ENCODE measurements at regions not wholly inside any gene's neighbourhood (a gene's known extent, or its start where the extent isn't known, plus 50 kb on each side); places are given as distances from the start of the nearest gene placed in this dataset.
A peak's percentile ranks its signal among the peaks of the same experiment; 100 is the strongest.

DNA sequence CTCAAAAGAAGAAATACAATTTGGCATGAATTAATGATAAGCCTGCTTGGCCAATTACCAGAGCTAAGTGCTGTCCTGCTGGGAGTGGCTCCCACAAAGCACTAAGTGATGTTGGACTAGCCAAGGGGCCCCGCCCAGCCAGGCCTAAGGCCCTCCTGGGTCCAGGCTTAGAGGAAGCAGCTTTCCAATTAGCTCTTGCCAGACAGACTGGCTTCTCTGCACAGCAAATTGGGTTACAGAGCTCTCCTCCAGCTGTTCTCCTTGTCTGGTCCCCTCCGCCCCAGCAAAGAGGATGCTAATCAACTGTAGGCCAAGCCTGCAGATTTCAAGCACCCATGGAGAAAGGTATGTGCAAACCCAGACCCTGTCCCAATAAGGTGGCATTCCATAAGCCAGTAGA, 151.9 kb downstream of the DMRTA2 start:
- Histone ChIP-seq H3F3A (ENCODE audit: insufficient read depth, low read length, poor library complexity, severe bottlenecking) (no peaks in the 10 kb centered on the region), H3K27me3 (ENCODE audit: insufficient read depth, low read depth, low read length) (no peaks in the 10 kb centered on the region), H3K36me3 (ENCODE audit: insufficient read depth, low read length) (no peaks in the 10 kb centered on the region), H3K4me3 (ENCODE audit: low read length) (no peak overlapping the region), H2AFZ (ENCODE audit: low read depth, low read length) (no peak overlapping the region), H3K9me2 (ENCODE audit: insufficient read depth, low read length) (no peaks in the 10 kb centered on the region), H3K79me2 (replicated peaks; ENCODE audit: insufficient read depth, low read length) (no peaks in the 10 kb centered on the region), H3K27ac (ENCODE audit: low read length) (no peak overlapping the region), H3K9ac (ENCODE audit: low read length) (no peak overlapping the region), H3K9me3 (ENCODE audit: low read length) (no peaks in the 10 kb centered on the region), H4K20me1 (ENCODE audit: insufficient read depth) (no peaks in the 10 kb centered on the region), H3K4me2 (ENCODE audit: low read length) (no peak overlapping the region)
- no peak for TF ChIP-seq EZH2 (IDR thresholded peaks at IDR 0.05; ENCODE audit: borderline replicate concordance, insufficient read depth, low read length, poor library complexity, severe bottlenecking)
- TF ChIP-seq TAF1 (IDR thresholded peaks at IDR 0.05; ENCODE audit: low read depth) = no peak
- TF ChIP-seq RAD21 (conservative IDR thresholded peaks at IDR 0.05) = no peak
- TF ChIP-seq POLR2AphosphoS5 (IDR thresholded peaks at IDR 0.05) = no peak
- no peak for TF ChIP-seq SMC3 (conservative IDR thresholded peaks at IDR 0.05; ENCODE audit: poor library complexity)
- TF ChIP-seq EP300 (conservative IDR thresholded peaks at IDR 0.05; ENCODE audit: poor library complexity, severe bottlenecking) = no peak
- no peak for TF ChIP-seq MXI1 (conservative IDR thresholded peaks at IDR 0.05; ENCODE audit: poor library complexity, severe bottlenecking)
- TF ChIP-seq, protein P1, sequence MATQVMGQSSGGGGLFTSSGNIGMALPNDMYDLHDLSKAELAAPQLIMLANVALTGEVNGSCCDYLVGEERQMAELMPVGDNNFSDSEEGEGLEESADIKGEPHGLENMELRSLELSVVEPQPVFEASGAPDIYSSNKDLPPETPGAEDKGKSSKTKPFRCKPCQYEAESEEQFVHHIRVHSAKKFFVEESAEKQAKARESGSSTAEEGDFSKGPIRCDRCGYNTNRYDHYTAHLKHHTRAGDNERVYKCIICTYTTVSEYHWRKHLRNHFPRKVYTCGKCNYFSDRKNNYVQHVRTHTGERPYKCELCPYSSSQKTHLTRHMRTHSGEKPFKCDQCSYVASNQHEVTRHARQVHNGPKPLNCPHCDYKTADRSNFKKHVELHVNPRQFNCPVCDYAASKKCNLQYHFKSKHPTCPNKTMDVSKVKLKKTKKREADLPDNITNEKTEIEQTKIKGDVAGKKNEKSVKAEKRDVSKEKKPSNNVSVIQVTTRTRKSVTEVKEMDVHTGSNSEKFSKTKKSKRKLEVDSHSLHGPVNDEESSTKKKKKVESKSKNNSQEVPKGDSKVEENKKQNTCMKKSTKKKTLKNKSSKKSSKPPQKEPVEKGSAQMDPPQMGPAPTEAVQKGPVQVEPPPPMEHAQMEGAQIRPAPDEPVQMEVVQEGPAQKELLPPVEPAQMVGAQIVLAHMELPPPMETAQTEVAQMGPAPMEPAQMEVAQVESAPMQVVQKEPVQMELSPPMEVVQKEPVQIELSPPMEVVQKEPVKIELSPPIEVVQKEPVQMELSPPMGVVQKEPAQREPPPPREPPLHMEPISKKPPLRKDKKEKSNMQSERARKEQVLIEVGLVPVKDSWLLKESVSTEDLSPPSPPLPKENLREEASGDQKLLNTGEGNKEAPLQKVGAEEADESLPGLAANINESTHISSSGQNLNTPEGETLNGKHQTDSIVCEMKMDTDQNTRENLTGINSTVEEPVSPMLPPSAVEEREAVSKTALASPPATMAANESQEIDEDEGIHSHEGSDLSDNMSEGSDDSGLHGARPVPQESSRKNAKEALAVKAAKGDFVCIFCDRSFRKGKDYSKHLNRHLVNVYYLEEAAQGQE (IDR thresholded peaks at IDR 0.05; ENCODE audit: borderline replicate concordance) = no peak
- TF ChIP-seq, protein P2, sequence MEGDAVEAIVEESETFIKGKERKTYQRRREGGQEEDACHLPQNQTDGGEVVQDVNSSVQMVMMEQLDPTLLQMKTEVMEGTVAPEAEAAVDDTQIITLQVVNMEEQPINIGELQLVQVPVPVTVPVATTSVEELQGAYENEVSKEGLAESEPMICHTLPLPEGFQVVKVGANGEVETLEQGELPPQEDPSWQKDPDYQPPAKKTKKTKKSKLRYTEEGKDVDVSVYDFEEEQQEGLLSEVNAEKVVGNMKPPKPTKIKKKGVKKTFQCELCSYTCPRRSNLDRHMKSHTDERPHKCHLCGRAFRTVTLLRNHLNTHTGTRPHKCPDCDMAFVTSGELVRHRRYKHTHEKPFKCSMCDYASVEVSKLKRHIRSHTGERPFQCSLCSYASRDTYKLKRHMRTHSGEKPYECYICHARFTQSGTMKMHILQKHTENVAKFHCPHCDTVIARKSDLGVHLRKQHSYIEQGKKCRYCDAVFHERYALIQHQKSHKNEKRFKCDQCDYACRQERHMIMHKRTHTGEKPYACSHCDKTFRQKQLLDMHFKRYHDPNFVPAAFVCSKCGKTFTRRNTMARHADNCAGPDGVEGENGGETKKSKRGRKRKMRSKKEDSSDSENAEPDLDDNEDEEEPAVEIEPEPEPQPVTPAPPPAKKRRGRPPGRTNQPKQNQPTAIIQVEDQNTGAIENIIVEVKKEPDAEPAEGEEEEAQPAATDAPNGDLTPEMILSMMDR (IDR thresholded peaks at IDR 0.05; ENCODE audit: poor library complexity, severe bottlenecking) = no peak

DNA sequence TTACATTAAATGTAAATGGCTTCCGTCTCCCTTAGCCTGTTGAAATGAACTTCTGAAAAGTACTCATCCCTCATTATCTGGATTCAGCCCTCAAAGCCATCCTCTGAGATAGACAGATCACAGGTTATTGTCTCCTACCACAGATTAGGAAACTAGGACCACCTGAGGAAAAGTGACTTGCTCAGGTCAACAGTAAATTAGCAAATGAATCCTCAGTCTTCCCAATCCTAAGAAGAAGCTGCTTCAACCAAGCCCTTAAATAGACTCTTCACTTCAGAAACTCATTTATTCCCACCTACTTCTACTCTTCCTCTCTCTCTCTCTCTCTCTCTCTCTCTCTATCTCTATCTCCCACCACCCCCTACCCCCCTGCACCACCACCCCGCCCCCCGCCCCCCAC, 152.3 kb downstream of the DMRTA2 start:
- H3K27ac ChIP-seq (ENCODE audit: low read length) = no peak overlapping the region
- H3K9me2 ChIP-seq (ENCODE audit: insufficient read depth, low read length) = no peaks in the 10 kb centered on the region
- no peaks in the 10 kb centered on the region for H3K9me3 ChIP-seq (ENCODE audit: low read length)
- H4K20me1 ChIP-seq (ENCODE audit: insufficient read depth) = no peaks in the 10 kb centered on the region
- no peak overlapping the region for H2AFZ ChIP-seq (ENCODE audit: low read depth, low read length)
- H3K27me3 ChIP-seq (ENCODE audit: insufficient read depth, low read depth, low read length) = no peaks in the 10 kb centered on the region
- H3K79me2 ChIP-seq (replicated peaks; ENCODE audit: insufficient read depth, low read length) = no peaks in the 10 kb centered on the region
- H3K4me3 ChIP-seq (ENCODE audit: low read length) = no peak overlapping the region
- no peak for TF ChIP-seq MXI1 (conservative IDR thresholded peaks at IDR 0.05; ENCODE audit: poor library complexity, severe bottlenecking)
- no peak for TF ChIP-seq SMC3 (conservative IDR thresholded peaks at IDR 0.05; ENCODE audit: poor library complexity)
- no peak for TF ChIP-seq EP300 (conservative IDR thresholded peaks at IDR 0.05; ENCODE audit: poor library complexity, severe bottlenecking)
- no peak for TF ChIP-seq TAF1 (IDR thresholded peaks at IDR 0.05; ENCODE audit: low read depth)
- H3K9ac ChIP-seq (ENCODE audit: low read length) = no peak overlapping the region
- H3K36me3 ChIP-seq (ENCODE audit: insufficient read depth, low read length) = no peaks in the 10 kb centered on the region
- no peaks in the 10 kb centered on the region for H3F3A ChIP-seq (ENCODE audit: insufficient read depth, low read length, poor library complexity, severe bottlenecking)
- H3K4me2 ChIP-seq (ENCODE audit: low read length) = no peak overlapping the region

DNA sequence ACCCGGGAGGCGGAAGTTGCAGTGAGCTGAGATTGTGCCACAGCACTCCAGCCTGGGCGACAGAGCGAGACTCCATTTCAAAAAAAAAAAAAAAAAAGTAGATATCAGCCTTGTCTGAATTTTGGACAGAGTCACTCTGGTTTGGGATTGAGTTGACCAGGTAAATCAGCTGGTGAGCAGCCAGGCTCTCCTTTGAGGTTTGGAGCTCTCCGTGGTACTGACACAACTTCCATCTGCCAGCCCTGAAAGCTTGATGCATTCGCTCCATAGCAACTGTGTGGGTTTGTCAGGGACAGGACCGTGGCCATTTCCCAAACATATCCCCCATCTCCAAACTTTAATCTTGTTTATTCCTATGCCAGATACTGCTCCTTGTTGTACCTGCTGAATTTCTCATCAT, 155.2 kb downstream of the DMRTA2 start:
- Histone ChIP-seq H3K9me2 (ENCODE audit: insufficient read depth, low read length) (no peaks in the 10 kb centered on the region), H2AFZ (ENCODE audit: low read depth, low read length) (no peak overlapping the region), H3K4me3 (ENCODE audit: low read length) (no peak overlapping the region), H3K9me3 (ENCODE audit: low read length) (no peaks in the 10 kb centered on the region), H3K9ac (ENCODE audit: low read length) (no peak overlapping the region), H3K4me2 (ENCODE audit: low read length) (no peak overlapping the region), H3K79me2 (replicated peaks; ENCODE audit: insufficient read depth, low read length) (no peaks in the 10 kb centered on the region), H4K20me1 (ENCODE audit: insufficient read depth) (no peaks in the 10 kb centered on the region), H3K27me3 (ENCODE audit: insufficient read depth, low read depth, low read length) (no peaks in the 10 kb centered on the region), H3K27ac (ENCODE audit: low read length) (no peak overlapping the region), H3K36me3 (ENCODE audit: insufficient read depth, low read length) (no peaks in the 10 kb centered on the region), H3F3A (ENCODE audit: insufficient read depth, low read length, poor library complexity, severe bottlenecking) (no peaks in the 10 kb centered on the region)
- no peak for TF ChIP-seq RAD21 (conservative IDR thresholded peaks at IDR 0.05)
- no peak for TF ChIP-seq TAF1 (IDR thresholded peaks at IDR 0.05; ENCODE audit: low read depth)
- no peak for TF ChIP-seq SMC3 (conservative IDR thresholded peaks at IDR 0.05; ENCODE audit: poor library complexity)
- no peak for TF ChIP-seq EP300 (conservative IDR thresholded peaks at IDR 0.05; ENCODE audit: poor library complexity, severe bottlenecking)
- TF ChIP-seq, protein P1 (IDR thresholded peaks at IDR 0.05; ENCODE audit: borderline replicate concordance) = peak; percentile 29
